ENCODE measurements at regions not wholly inside any gene's neighbourhood (a gene's known extent, or its start where the extent isn't known, plus 50 kb on each side); places are given as distances from the start of the nearest gene placed in this dataset.
"Not testable (repeated sequence)": the region's sequence is repeated elsewhere in the genome, so short reads cannot be mapped to it uniquely, and the experiment has no call there.

- DNase-seq: no peak
Observed at GRCh38 chr3:25169151-25169550, 258.9 kb upstream of the RARB start.

- no peak for DNase-seq
Observed at GRCh38 chr3:25170021-25170420, 258.0 kb upstream of the RARB start.

- no peak for DNase-seq
Observed at GRCh38 chr3:25171118-25171807, 256.8 kb upstream of the RARB start.

- no peak for DNase-seq
Observed at GRCh38 chr3:25171897-25172296, 256.2 kb upstream of the RARB start.

- DNase-seq: no peak
Observed at GRCh38 chr3:25173606-25174005, 254.5 kb upstream of the RARB start.

GRCh38 chr3:25174251-25174650 lies 253.8 kb upstream of the RARB start:
- DNase-seq: no peak

- DNase-seq: no peak
Observed at GRCh38 chr3:25177041-25177440, 251.0 kb upstream of the RARB start.

- DNase-seq: no peak
Observed at GRCh38 chr3:25178672-25179071, 249.4 kb upstream of the RARB start.

- no peak for DNase-seq
Observed at GRCh38 chr3:25181096-25181495, 247.0 kb upstream of the RARB start.

- no peak for DNase-seq
Observed at GRCh38 chr3:25182794-25183193, 245.3 kb upstream of the RARB start.

GRCh38 chr3:25184641-25185250 lies 243.3 kb upstream of the RARB start:
- no peak for DNase-seq

- DNase-seq: no peak
Observed at GRCh38 chr3:25191673-25192072, 236.4 kb upstream of the RARB start.

- not testable (repeated sequence) for DNase-seq
Observed at GRCh38 chr3:25199567-25199966, 228.5 kb upstream of the RARB start.

- DNase-seq: no peak
Observed at GRCh38 chr3:25212736-25213135, 215.3 kb upstream of the RARB start.

- no peak for DNase-seq
Observed at GRCh38 chr3:25214034-25214433, 214.0 kb upstream of the RARB start.

GRCh38 chr3:25218362-25218761 lies 209.7 kb upstream of the RARB start:
- DNase-seq: no peak

GRCh38 chr3:25226747-25227146 lies 201.3 kb upstream of the RARB start:
- DNase-seq: no peak

- no peak for DNase-seq
Observed at GRCh38 chr3:25229586-25229985, 198.5 kb upstream of the RARB start.

GRCh38 chr3:25235031-25235430 lies 193.0 kb upstream of the RARB start:
- DNase-seq: no peak

- DNase-seq: no peak
Observed at GRCh38 chr3:25235466-25235865, 192.6 kb upstream of the RARB start.

GRCh38 chr3:25237602-25238001 lies 190.5 kb upstream of the RARB start:
- DNase-seq: no peak

- DNase-seq: no peak
Observed at GRCh38 chr3:25239042-25239441, 189.0 kb upstream of the RARB start.

GRCh38 chr3:25246913-25247312 lies 181.2 kb upstream of the RARB start:
- DNase-seq: no peak

GRCh38 chr3:25252291-25252690 lies 175.8 kb upstream of the RARB start:
- no peak for DNase-seq

- no peak for DNase-seq
Observed at GRCh38 chr3:25257026-25257425, 171.0 kb upstream of the RARB start.
